Upper lobe of right lung (tissue), 1 donor: ENCODE measurements at regions not wholly inside any gene's neighbourhood (a gene's known extent, or its start where the extent isn't known, plus 50 kb on each side); places are given as distances from the start of the nearest gene placed in this dataset.

Experiments
- ATAC-seq: fragments of 200-7000 bp; cut with Tn5 transposase; one replicate; pipeline ENCODE4 v1.9.1; 2020; ENCODE audit warnings: mild to moderate bottlenecking, moderate library complexity
- DNase-seq: peaks from one replicate; pipeline ENCODE4 v3.0.0-alpha.2; 2020
- H3K27ac ChIP-seq: fragments of 200-600 bp; one replicate; pipeline ENCODE4 v1.8.0; 2022
- H3K27me3 ChIP-seq: fragments of 200-600 bp; one replicate; pipeline ENCODE4 v1.8.0; 2022; ENCODE audit warnings: mild to moderate bottlenecking
- H3K36me3 ChIP-seq: fragments of 200-600 bp; one replicate; pipeline ENCODE4 v1.8.0; 2022
- H3K4me1 ChIP-seq: fragments of 200-600 bp; one replicate; pipeline ENCODE4 v1.8.0; 2022
- H3K4me3 ChIP-seq: fragments of 200-600 bp; one replicate; pipeline ENCODE4 v1.8.0; 2022; ENCODE audit warnings: mild to moderate bottlenecking
- H3K9me3 ChIP-seq: fragments of 200-600 bp; one replicate; pipeline ENCODE4 v1.8.0; 2022
- CTCF ChIP-seq: fragments of 200-600 bp; IDR thresholded peaks from one replicate; pipeline ENCODE4 v1.8.0; 2022; ENCODE audit warnings: antibody characterized with exemption
- intact Hi-C: fragments of 100-400 bp; cut with DNase I; formaldehyde crosslinking; loops from one replicate; pipeline ENCODE4 v1.11.0; 2022
- donor health status: DM: no; HTN: yes; CAD: no; lungs with severe emphysema.

DNA sequence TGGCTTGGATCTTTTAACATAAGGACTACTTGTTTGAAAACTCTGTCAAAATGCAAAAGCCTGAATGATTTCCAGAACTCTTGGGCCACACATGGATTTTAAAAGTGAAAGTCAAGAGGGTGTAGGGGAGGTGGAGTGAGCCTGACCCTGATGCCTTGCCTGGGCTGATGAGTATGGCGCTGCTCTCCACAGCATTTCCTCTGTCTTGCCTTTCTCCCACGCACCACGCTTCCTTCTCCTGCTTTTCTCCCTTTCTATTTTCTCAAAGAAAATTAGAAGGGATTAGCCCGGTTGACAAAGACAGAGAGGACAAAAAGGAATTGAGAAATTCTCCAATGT lies 207.0 kb upstream of the CCDC68 start:
- Histone ChIP-seq H3K4me3 (no peak overlapping the region), H3K9me3 (no peaks in the 10 kb centered on the region), H3K27me3 (no peaks in the 10 kb centered on the region), H3K36me3 (no peaks in the 10 kb centered on the region), H3K4me1 (no peaks in the 10 kb centered on the region), H3K27ac (no peak overlapping the region)
- no peak for TF ChIP-seq CTCF
- DNase-seq (no peak), ATAC-seq (no peak)
- intact Hi-C loops: no loop called here

DNA sequence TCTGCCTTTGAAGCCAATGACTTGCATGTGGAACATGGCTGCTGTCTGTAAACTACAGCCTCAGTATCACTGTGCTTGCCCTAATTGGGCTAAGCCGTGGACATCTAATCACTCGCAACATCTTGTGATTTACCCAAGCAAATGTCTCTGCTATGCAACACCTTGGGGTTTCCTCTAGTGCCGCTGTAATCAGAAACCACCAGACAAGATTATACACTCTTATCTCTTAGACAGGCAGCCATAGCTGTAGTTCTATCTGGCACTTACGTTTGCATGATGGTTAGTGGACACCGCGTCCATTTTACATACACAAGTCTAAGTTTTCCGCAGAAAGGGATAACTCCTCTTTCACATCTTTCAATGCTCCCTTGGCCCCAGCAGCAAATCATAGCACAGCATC lies 204.3 kb upstream of the CCDC68 start:
- Histone ChIP-seq H3K4me3 (no peak overlapping the region), H3K36me3 (no peaks in the 10 kb centered on the region), H3K4me1 (no peaks in the 10 kb centered on the region), H3K9me3 (no peaks in the 10 kb centered on the region), H3K27ac (no peak overlapping the region), H3K27me3 (no peaks in the 10 kb centered on the region)
- ATAC-seq: no peak
- intact Hi-C loops: no loop called here
- TF ChIP-seq CTCF: no peak
- DNase-seq: no peak

- H3K4me3 ChIP-seq: no peak overlapping the region
- no peaks in the 10 kb centered on the region for H3K36me3 ChIP-seq
- no peaks in the 10 kb centered on the region for H3K9me3 ChIP-seq
- DNase-seq (no peak), ATAC-seq (no peak)
- TF ChIP-seq CTCF: no peak
- H3K4me1 ChIP-seq: no peaks in the 10 kb centered on the region
- no peaks in the 10 kb centered on the region for H3K27me3 ChIP-seq
- intact Hi-C loops: no loop called here
- H3K27ac ChIP-seq: no peak overlapping the region
Observed at GRCh38 chr18:55161916-55162315, 202.7 kb upstream of the CCDC68 start.

GRCh38 chr18:55159027-55159426 lies 199.8 kb upstream of the CCDC68 start:
- no peak overlapping the region for H3K27ac ChIP-seq
- intact Hi-C loops: no loop called here
- H3K36me3 ChIP-seq: no peaks in the 10 kb centered on the region
- no peaks in the 10 kb centered on the region for H3K4me1 ChIP-seq
- no peak for ATAC-seq
- DNase-seq: no peak
- H3K27me3 ChIP-seq: no peaks in the 10 kb centered on the region
- no peaks in the 10 kb centered on the region for H3K9me3 ChIP-seq
- no peak for TF ChIP-seq CTCF
- H3K4me3 ChIP-seq: no peak overlapping the region

DNA sequence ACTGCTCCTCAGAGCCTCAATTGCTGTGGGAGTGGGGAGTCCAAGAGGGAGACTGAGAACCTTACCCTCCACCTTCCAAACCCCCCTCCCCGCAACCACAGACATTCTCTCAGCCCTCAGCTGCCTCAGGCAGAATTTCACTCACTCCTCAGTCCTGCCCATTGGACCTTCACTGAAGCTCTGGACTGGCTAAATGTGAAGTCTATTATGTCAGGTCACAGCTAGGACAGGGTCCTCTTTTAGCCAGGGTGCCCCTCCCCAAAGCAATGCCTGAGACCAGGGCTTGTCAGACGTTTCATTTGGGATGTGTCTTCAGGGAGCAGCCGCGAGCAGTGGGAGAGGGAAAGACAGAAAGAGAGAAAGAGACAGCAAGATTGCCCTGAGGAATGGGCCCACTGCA lies 199.3 kb upstream of the CCDC68 start:
- no peaks in the 10 kb centered on the region for H3K9me3 ChIP-seq
- no peaks in the 10 kb centered on the region for H3K27me3 ChIP-seq
- intact Hi-C loops: no loop called here
- ATAC-seq (no peak), DNase-seq (no peak)
- no peak overlapping the region for H3K4me3 ChIP-seq
- no peak for TF ChIP-seq CTCF
- H3K36me3 ChIP-seq: no peaks in the 10 kb centered on the region
- no peak overlapping the region for H3K27ac ChIP-seq
- no peaks in the 10 kb centered on the region for H3K4me1 ChIP-seq

DNA sequence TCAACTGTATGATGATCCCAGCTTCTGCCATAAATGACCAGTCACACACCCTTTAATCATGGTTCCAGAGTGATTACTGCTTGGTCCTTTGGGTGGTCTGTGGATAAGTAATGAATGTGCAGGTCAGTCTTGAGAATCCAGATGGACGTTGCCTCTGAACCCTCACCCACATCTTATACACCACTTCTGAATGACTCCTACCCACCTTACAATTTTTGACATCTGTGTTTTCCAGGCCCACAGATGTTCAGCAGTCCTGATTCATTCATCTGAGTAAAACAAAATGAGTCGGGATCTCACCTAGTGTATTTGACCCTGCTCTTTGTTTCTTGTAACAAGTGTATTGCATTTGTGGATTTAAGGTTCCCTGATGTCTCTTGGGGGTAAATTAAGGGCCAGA lies 194.1 kb upstream of the CCDC68 start:
- H3K36me3 ChIP-seq: no peaks in the 10 kb centered on the region
- H3K27me3 ChIP-seq: no peaks in the 10 kb centered on the region
- H3K9me3 ChIP-seq: no peaks in the 10 kb centered on the region
- TF ChIP-seq CTCF: no peak
- no peak for DNase-seq
- intact Hi-C loops: no loop called here
- no peak overlapping the region for H3K4me3 ChIP-seq
- no peaks in the 10 kb centered on the region for H3K4me1 ChIP-seq
- ATAC-seq: no peak
- no peak overlapping the region for H3K27ac ChIP-seq
